ENCODE measurements at regions not wholly inside any gene's neighbourhood (a gene's known extent, or its start where the extent isn't known, plus 50 kb on each side); places are given as distances from the start of the nearest gene placed in this dataset.

GRCh38 chr2:134131681-134132489 lies 122.0 kb upstream of the MGAT5 start:
- TF ChIP-seq, protein P1, sequence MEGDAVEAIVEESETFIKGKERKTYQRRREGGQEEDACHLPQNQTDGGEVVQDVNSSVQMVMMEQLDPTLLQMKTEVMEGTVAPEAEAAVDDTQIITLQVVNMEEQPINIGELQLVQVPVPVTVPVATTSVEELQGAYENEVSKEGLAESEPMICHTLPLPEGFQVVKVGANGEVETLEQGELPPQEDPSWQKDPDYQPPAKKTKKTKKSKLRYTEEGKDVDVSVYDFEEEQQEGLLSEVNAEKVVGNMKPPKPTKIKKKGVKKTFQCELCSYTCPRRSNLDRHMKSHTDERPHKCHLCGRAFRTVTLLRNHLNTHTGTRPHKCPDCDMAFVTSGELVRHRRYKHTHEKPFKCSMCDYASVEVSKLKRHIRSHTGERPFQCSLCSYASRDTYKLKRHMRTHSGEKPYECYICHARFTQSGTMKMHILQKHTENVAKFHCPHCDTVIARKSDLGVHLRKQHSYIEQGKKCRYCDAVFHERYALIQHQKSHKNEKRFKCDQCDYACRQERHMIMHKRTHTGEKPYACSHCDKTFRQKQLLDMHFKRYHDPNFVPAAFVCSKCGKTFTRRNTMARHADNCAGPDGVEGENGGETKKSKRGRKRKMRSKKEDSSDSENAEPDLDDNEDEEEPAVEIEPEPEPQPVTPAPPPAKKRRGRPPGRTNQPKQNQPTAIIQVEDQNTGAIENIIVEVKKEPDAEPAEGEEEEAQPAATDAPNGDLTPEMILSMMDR (IDR thresholded peaks at IDR 0.05): no peak
- no peak for ATAC-seq (ENCODE audit: low FRiP score)
- DNase-seq (ENCODE audit: low spot score): no peak

GRCh38 chr2:134132490-134132857 lies 121.4 kb upstream of the MGAT5 start:
- DNase-seq (ENCODE audit: low spot score) (no peak), ATAC-seq (ENCODE audit: low FRiP score) (no peak)
- TF ChIP-seq, protein P1 (IDR thresholded peaks at IDR 0.05): no peak

DNA sequence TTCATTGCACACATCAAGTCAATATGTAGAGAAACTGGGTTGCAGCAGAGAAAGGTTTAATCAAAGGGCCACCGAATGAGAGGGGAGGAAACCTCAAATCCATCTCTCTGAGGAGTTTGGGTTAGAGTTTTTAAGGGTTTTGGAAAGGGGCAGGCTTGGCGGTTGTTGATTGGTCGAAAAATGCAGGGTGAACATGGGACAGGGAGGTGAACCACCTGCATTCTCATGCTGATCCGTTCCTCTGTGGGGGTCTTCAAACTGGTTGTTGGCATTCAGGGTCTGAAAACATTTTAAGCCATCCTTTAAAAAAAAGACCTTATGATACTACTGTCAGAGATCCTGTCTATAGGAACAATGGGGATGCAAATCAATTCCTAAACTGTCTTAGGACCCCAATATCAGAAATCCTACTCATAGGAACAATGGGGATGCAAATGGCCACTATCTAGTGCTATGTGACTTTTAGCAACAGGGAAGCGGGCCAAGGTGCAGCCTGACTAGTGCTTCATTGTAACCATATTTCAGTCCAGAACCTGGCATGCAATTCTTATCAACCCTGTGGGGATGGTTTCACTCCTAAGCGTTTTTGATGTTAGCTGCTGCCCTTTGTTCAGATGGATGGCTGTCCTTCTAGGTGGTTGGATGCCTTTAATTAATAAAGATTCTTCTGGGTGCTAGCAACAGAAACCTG lies 120.1 kb upstream of the MGAT5 start:
- TF ChIP-seq, protein P1 (IDR thresholded peaks at IDR 0.05): no peak
- ATAC-seq (ENCODE audit: low FRiP score): no peak
- no peak for DNase-seq (ENCODE audit: low spot score)

GRCh38 chr2:134134313-134134706 lies 119.6 kb upstream of the MGAT5 start:
- ATAC-seq (ENCODE audit: low FRiP score) (no peak), DNase-seq (ENCODE audit: low spot score) (no peak)
- TF ChIP-seq, protein P1 (IDR thresholded peaks at IDR 0.05): no peak

GRCh38 chr2:134134827-134135226 lies 119.0 kb upstream of the MGAT5 start:
- TF ChIP-seq, protein P1 (IDR thresholded peaks at IDR 0.05): no peak
- DNase-seq (ENCODE audit: low spot score): no peak
- no peak for ATAC-seq (ENCODE audit: low FRiP score)

DNA sequence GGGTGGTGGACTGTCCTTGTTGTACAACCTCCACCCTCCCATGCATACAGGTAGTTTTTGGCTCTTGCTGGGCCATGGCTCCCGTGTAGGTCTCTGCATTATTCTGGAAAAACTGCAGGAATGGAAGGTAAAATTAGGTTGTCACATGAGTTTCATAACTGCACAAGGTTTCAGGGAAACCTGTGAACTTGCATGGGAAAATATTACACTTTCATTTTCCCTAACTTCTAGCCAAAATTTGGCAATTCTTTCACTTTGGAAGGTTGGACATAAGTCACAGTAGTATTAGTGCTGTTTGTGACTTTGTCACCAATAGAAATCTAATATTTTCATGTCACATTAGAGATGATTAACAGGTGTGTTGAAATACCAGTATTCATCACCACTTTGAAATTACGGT lies 118.1 kb upstream of the MGAT5 start:
- DNase-seq (ENCODE audit: low spot score) (no peak), ATAC-seq (ENCODE audit: low FRiP score) (no peak)
- TF ChIP-seq, protein P1 (IDR thresholded peaks at IDR 0.05): no peak

GRCh38 chr2:134136731-134137130 lies 117.1 kb upstream of the MGAT5 start:
- no peak for ATAC-seq (ENCODE audit: low FRiP score)
- TF ChIP-seq, protein P1 (IDR thresholded peaks at IDR 0.05): no peak

More at GRCh38 chr2:134136731-134137130, 117.1 kb upstream of the MGAT5 start:
- DNase-seq (ENCODE audit: low spot score): no peak

Data from omental fat pad (tissue), 3 donors.